Keratinocyte (primary cell): ENCODE measurements at regions not wholly inside any gene's neighbourhood (a gene's known extent, or its start where the extent isn't known, plus 50 kb on each side); places are given as distances from the start of the nearest gene placed in this dataset.

Source experiments
- CTCF ChIP-seq, 3 experiments: IDR thresholded peaks in 1 of 3; conservative IDR thresholded peaks in 1 of 3; optimal IDR thresholded peaks in 1 of 3; 2 replicates in 2 of 3; 3 replicates in 1 of 3; pipeline versions ENCODE3 to v1.5.1; 2011; ENCODE audit warnings: low read length in 3 of 3, mild to moderate bottlenecking in 3 of 3, moderate library complexity in 2 of 3, control low read depth in 1 of 3, inconsistent platforms in 1 of 3; ENCODE audit not compliant: insufficient read depth in 2 of 3; ENCODE audit errors: extremely low read depth in 1 of 3
- EZH2 ChIP-seq: IDR thresholded peaks from one replicate; pipeline ENCODE4 v1.6.1; 2012; ENCODE audit warnings: inconsistent platforms, mild to moderate bottlenecking, low read length, moderate library complexity

DNA sequence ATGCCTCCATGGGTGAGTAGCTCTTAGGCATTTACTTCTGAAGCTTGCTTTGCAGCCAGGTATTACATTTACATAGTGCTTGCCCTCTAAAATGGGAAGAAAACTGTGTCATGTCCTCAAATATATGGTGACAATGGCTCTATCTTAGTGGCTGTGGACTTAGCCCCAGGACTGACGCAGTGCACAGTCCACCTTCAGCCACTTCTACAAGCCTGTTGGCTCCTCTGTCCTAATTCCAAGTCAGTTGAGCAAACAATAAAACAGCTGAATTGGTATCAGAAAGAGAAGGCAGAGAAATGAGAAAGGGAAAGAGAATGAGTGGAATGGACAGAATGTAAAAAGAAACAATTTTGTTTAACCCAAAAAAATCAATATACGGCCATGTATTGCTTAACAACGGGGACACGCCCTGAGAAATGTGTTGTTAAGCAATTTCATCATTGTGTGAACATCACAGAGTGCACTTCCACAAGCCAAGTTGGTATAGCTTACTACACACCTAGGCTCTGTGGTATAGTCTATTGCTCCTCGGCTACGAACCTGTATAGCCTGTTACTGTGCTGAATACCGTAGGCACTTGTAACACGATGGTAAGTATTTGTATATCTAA lies 93.5 kb downstream of the GRIN2B start:
- TF ChIP-seq CTCF (optimal IDR thresholded peaks at IDR 0.05 in 1 of 3, IDR thresholded peaks at IDR 0.05 in 1 of 3, conservative IDR thresholded peaks at IDR 0.05 in 1 of 3; ENCODE audit: extremely low read depth in 1 of 3, insufficient read depth in 2 of 3, low read length in 3 of 3) (no peak), EZH2 (no peak)
